Keratinocyte (primary cell): ENCODE measurements at regions not wholly inside any gene's neighbourhood (a gene's known extent, or its start where the extent isn't known, plus 50 kb on each side); places are given as distances from the start of the nearest gene placed in this dataset.

ENCODE experiments used
- CTCF ChIP-seq, 3 experiments: IDR thresholded peaks in 1 of 3; conservative IDR thresholded peaks in 1 of 3; optimal IDR thresholded peaks in 1 of 3; 2 replicates in 2 of 3; 3 replicates in 1 of 3; pipeline versions ENCODE3 to v1.5.1; 2011; ENCODE audit warnings: low read length in 3 of 3, mild to moderate bottlenecking in 3 of 3, moderate library complexity in 2 of 3, control low read depth in 1 of 3, inconsistent platforms in 1 of 3; ENCODE audit not compliant: insufficient read depth in 2 of 3; ENCODE audit errors: extremely low read depth in 1 of 3
- EZH2 ChIP-seq: IDR thresholded peaks from one replicate; pipeline ENCODE4 v1.6.1; 2012; ENCODE audit warnings: inconsistent platforms, mild to moderate bottlenecking, low read length, moderate library complexity

- no peak for TF ChIP-seq EZH2
- no peak for TF ChIP-seq CTCF (optimal IDR thresholded peaks at IDR 0.05 in 1 of 3, IDR thresholded peaks at IDR 0.05 in 1 of 3, conservative IDR thresholded peaks at IDR 0.05 in 1 of 3; ENCODE audit: extremely low read depth in 1 of 3, insufficient read depth in 2 of 3, low read length in 3 of 3)
These were observed 654.8 kb upstream of the MEF2C start for GRCh38 chr5:89537800-89538199.
